ENCODE measurements at regions not wholly inside any gene's neighbourhood (a gene's known extent, or its start where the extent isn't known, plus 50 kb on each side); places are given as distances from the start of the nearest gene placed in this dataset.
"Not testable (repeated sequence)": the region's sequence is repeated elsewhere in the genome, so short reads cannot be mapped to it uniquely, and the experiment has no call there.

DNA sequence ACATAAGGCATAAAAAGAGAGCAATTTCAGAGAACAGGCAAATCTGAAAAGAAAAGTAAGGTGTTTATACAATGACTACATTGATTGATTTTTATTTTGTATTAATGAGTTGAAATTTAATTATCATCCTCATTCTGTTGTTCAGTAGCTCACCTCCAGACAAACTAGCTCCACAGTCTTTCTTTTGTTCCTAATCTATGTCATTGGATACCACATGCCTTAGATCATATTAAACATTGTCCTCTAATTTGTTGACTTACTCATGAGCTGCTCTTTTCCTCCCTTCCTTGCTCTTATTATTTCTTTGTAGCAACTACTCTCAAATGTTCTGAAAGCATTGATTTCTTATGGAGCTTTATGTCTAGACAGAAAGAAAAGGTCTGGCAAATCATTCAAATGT lies 185.5 kb upstream of the ZSWIM2 start:
- H3K4me3 ChIP-seq (ENCODE audit: control insufficient read depth, low read depth, low read length), result no peak overlapping the region
- TF ChIP-seq, protein P1, sequence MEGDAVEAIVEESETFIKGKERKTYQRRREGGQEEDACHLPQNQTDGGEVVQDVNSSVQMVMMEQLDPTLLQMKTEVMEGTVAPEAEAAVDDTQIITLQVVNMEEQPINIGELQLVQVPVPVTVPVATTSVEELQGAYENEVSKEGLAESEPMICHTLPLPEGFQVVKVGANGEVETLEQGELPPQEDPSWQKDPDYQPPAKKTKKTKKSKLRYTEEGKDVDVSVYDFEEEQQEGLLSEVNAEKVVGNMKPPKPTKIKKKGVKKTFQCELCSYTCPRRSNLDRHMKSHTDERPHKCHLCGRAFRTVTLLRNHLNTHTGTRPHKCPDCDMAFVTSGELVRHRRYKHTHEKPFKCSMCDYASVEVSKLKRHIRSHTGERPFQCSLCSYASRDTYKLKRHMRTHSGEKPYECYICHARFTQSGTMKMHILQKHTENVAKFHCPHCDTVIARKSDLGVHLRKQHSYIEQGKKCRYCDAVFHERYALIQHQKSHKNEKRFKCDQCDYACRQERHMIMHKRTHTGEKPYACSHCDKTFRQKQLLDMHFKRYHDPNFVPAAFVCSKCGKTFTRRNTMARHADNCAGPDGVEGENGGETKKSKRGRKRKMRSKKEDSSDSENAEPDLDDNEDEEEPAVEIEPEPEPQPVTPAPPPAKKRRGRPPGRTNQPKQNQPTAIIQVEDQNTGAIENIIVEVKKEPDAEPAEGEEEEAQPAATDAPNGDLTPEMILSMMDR (IDR thresholded peaks at IDR 0.05; ENCODE audit: control insufficient read depth, insufficient read depth, low read depth, low read length, missing control alignments), result no peak
- no peak for DNase-seq (ENCODE audit: low read depth)

DNA sequence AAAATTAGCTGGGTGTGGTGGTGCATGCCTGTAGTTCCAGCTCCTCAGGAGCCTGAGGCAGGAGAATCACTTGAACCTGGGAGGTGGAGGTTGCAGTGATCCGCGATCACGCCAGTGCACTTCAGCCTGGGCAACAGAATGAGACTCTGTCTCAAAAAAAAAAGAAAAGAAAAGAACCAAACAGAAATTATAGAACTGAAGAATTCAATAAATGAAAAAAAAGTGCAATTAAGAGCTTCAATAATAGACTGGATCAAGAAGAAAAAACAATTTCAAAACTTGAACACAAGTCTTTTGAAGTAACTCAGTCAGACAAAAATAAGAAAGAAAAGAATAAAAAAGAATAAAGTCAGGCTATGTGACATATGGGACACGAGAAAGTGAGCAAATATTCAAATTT lies 175.8 kb upstream of the ZSWIM2 start:
- no peak overlapping the region for H3K4me3 ChIP-seq (ENCODE audit: control insufficient read depth, low read depth, low read length)
- DNase-seq (ENCODE audit: low read depth), result no peak
- TF ChIP-seq, protein P1 (IDR thresholded peaks at IDR 0.05; ENCODE audit: control insufficient read depth, insufficient read depth, low read depth, low read length, missing control alignments), result no peak

DNA sequence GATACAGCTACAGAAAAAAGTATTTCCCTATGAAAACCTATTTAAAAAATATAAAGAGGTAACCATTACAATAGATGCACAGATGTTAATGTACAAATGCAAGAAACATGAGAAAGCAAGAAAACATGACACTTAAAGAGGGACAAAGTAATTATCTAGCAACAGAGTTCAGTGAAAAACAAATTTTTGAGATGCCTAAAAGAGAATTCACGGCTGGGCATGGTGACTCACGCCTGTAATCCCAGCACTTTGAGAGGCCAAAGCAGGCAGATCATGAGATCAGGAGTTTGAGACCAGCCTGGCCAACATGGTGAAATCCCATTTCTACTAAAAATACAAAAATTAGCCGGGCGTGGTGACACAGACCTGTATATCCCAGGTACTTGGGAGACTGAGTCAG lies 175.0 kb upstream of the ZSWIM2 start:
- DNase-seq (ENCODE audit: low read depth); H3K4me3 ChIP-seq (ENCODE audit: control insufficient read depth, low read depth, low read length): not testable (repeated sequence)

DNA sequence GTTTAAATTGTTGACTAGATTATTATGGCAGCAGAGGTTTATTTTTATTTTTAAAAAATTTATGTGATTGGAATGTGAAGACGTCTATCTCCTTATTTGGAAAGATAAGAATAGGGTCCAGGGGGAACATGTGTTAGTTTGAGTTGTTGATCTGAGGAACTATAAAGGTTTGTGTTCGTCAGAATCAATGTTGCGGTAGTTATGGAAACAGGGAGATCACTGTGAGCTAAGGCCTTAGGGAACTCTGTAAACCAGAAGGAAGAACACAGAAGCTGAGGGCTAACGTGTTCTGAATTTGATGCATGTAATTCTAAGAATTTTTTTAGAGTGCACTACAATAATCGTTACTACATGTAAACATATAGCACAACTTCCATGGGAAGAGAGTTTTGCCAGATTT lies 168.5 kb upstream of the ZSWIM2 start:
- TF ChIP-seq, protein P1 (IDR thresholded peaks at IDR 0.05; ENCODE audit: control insufficient read depth, insufficient read depth, low read depth, low read length, missing control alignments), result no peak

DNA sequence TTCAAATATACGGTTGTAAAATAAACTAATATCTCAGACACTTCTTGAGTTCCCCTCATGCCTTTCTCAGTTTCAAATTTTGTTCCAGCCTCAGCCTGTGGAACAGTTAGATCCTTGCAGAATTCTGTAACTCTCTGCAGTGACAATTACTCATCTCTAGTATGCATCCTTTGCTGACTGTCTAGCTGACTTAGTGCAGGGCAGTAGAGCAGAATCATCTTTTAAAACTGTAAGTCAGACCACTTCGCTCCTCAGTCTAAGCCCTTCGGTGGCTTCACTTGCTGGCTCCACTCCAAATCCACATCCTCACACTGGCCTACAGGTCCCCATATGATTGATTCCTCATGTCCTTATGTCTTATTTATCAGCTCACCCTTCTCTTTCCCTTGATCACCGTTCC lies 164.1 kb upstream of the ZSWIM2 start:
- DNase-seq (ENCODE audit: low read depth), result no peak

More for the DNA sequence above, 168.5 kb upstream of the ZSWIM2 start:
- no peak for DNase-seq (ENCODE audit: low read depth)
- no peak overlapping the region for H3K4me3 ChIP-seq (ENCODE audit: control insufficient read depth, low read depth, low read length)

DNA sequence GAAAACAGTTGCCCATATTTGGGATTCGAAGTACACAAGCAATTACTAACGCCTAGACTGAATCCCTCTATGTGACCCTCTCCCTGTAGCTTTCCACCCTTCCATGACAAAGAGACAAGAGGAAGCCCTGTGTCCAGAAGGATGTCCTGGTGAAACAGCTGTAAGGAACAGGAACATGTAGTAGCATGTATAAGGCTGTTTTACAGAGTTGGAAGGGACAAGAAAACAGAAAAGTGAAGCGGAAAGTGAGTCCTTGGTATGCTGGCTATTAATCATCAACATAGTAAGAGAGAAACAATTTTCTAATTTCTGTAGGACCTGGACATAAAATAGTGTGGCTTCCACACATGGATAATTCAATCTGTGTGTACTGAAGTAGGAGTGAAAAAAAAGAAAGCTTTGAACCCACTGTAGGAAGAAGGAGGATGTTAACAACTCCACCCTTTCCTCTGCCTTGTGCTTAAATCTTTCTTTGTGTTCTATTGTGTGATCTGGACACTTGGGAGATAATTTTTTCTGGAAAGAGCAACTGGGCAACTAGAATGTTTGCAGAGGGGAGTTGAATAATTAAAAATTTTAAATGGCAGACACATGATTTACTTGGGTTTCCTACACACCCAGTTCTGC lies 162.3 kb upstream of the ZSWIM2 start:
- no peak overlapping the region for H3K4me3 ChIP-seq (ENCODE audit: control insufficient read depth, low read depth, low read length)
- TF ChIP-seq, protein P1 (IDR thresholded peaks at IDR 0.05; ENCODE audit: control insufficient read depth, insufficient read depth, low read depth, low read length, missing control alignments), result no peak
- DNase-seq (ENCODE audit: low read depth), result no peak

More for the DNA sequence above, 164.1 kb upstream of the ZSWIM2 start:
- TF ChIP-seq, protein P1 (IDR thresholded peaks at IDR 0.05; ENCODE audit: control insufficient read depth, insufficient read depth, low read depth, low read length, missing control alignments), result no peak
- no peak overlapping the region for H3K4me3 ChIP-seq (ENCODE audit: control insufficient read depth, low read depth, low read length)

DNA sequence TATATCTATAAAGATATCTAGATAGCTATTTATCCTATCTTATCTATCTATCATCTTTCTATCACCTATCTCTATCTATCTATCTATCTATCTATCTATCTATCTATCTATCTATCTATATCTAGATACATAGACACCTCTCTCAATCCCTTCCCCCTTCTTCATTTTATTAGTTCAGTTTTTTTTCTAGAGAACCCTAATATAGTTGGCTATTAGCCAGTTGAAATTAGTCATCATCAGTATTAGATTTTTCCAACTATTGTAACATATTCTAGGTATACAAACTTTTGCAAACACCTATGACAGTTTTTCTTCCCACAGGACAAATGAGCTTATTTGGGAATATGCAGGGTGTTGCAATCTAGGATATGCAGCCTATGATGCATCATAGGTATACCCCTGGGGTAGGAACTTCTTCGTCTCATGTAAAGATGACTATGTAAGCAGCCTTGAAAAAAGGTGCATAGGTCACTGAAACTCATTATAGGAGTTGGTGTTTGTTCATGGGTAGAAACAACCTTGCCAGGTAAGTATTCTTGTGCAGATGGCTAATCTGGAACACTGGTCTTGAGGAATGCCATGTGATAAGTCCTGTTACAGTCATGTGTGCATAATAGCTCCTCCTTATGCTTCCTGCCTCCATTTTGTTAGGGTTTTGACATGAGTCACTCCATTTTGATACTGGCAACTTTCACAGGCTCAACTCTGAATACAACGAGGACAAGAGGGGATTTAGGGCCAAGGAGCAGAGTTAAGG lies 160.7 kb upstream of the ZSWIM2 start:
- no peak for DNase-seq (ENCODE audit: low read depth)
- TF ChIP-seq, protein P1 (IDR thresholded peaks at IDR 0.05; ENCODE audit: control insufficient read depth, insufficient read depth, low read depth, low read length, missing control alignments), result no peak
- no peak overlapping the region for H3K4me3 ChIP-seq (ENCODE audit: control insufficient read depth, low read depth, low read length)
